Cardiac fibroblast (primary cell): ENCODE measurements at regions not wholly inside any gene's neighbourhood (a gene's known extent, or its start where the extent isn't known, plus 50 kb on each side); places are given as distances from the start of the nearest gene placed in this dataset.

Source experiments
- DNase-seq, 2 donors: peaks; one replicate each; pipeline versions ENCODE4 v3.0.0 to v3.0.0-alpha.2; 2010; ENCODE audit warnings: low read depth in 2 of 2
- H3K4me3 ChIP-seq, 2 donors: replicated peaks in 1 of 2; 1 replicate in 1 of 2; 2 replicates in 1 of 2; pipeline ENCODE4 v1.5.1; 2011; ENCODE audit warnings: low read depth in 2 of 2, low read length in 2 of 2, mild to moderate bottlenecking in 2 of 2, moderate library complexity in 1 of 2
- TF ChIP-seq, protein P1 (sequence below): IDR thresholded peaks from one replicate; pipeline ENCODE4 v1.5.1; 2011; ENCODE audit warnings: low read depth, mild to moderate bottlenecking, low read length, inconsistent platforms

DNA sequence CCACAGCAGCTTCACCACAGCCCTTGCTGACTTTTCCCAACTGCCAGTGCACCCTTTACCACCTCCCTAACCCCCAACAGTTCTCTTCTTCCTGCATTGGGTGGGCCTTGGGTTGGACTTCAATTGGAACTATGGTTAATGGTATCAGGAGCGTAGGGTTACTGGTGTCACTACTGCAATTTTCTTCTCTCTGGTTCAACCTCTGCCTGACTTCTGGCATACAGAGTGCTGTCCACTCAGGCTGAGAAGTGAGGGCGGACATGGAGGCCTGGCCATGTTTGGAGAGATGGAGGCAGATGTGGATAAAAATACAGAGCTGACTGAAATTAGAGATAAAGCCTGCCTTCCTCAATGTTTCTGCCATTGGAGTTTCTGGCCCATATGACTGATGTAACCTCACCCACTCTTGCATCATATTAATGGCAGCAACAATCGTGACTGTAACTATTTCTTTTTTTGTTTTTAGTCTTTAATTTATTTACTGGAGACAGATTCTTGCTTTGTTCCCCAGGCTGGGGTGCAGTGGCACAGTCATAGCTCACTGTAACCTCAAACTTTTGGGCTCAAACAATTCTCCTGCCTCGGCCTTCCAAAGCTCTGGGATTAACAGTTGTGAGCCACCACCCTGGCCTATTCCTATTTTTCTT lies 87.8 kb downstream of the NAV1 start:
- TF ChIP-seq, protein P1, sequence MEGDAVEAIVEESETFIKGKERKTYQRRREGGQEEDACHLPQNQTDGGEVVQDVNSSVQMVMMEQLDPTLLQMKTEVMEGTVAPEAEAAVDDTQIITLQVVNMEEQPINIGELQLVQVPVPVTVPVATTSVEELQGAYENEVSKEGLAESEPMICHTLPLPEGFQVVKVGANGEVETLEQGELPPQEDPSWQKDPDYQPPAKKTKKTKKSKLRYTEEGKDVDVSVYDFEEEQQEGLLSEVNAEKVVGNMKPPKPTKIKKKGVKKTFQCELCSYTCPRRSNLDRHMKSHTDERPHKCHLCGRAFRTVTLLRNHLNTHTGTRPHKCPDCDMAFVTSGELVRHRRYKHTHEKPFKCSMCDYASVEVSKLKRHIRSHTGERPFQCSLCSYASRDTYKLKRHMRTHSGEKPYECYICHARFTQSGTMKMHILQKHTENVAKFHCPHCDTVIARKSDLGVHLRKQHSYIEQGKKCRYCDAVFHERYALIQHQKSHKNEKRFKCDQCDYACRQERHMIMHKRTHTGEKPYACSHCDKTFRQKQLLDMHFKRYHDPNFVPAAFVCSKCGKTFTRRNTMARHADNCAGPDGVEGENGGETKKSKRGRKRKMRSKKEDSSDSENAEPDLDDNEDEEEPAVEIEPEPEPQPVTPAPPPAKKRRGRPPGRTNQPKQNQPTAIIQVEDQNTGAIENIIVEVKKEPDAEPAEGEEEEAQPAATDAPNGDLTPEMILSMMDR: no peak
- DNase-seq: peak in 1 of 2 donors; percentile 27
- H3K4me3 ChIP-seq: no peak overlapping the region

DNA sequence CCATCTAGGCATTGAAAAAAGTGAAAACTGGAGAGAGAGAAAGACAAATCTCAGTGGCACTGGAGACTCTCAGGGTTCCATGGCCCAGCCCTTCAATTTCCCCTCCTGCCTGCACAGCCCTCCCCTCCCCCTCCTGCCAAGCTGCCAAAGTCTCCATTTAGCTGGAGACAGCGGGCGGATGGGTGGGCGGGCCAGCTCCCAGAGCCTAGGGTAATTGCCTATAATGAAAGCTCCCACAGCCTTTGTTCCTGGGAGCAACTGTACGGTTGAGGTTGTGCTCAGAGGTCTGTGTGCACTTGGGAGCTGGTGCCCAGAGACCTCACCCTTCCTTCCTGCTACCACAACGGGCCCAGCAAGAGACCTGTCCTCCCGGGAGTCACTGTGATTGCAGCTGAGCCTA lies 89.6 kb downstream of the NAV1 start:
- no peak for DNase-seq
- no peak overlapping the region for H3K4me3 ChIP-seq
- TF ChIP-seq, protein P1: no peak

DNA sequence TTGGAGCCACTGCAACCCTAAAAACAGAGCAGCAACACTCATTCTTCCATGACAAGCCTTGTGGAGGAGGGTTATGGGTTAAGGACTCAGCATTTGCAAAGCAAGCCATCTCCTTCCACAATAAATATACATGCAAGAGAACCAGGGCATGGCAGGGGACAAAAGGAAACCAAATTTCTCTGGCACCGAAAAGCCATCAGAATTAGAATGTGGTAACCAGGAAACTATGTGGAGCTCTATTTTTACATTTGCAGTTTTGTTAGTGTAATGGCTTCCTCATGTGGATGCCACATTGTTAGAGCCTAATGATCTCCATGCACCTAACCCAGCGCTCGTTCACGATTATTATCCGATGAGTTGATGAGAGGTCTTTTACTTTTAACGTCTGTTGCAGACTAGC lies 91.7 kb downstream of the NAV1 start:
- TF ChIP-seq, protein P1: no peak
- DNase-seq: no peak
- no peak overlapping the region for H3K4me3 ChIP-seq

DNA sequence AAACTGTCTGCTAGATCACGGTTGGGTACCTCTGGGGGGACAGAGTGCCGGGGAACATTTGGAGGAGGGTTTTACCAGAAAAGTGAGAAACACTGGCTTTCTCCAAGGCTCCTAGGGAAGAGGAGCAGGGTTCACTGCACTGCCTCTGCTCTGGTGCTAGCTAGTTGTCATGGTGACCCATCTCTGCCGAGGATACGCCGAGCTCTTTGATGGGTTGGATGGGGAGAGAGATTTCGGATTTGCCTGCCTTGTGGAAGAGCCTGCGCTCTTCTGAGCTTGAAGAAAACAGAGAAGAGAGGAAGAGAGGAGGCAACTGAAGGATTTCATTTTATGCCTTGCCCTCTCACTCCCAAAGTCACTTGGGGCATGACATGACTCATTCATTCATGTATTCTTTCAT lies 92.1 kb downstream of the NAV1 start:
- no peak overlapping the region for H3K4me3 ChIP-seq
- DNase-seq: no peak
- TF ChIP-seq, protein P1: no peak

DNA sequence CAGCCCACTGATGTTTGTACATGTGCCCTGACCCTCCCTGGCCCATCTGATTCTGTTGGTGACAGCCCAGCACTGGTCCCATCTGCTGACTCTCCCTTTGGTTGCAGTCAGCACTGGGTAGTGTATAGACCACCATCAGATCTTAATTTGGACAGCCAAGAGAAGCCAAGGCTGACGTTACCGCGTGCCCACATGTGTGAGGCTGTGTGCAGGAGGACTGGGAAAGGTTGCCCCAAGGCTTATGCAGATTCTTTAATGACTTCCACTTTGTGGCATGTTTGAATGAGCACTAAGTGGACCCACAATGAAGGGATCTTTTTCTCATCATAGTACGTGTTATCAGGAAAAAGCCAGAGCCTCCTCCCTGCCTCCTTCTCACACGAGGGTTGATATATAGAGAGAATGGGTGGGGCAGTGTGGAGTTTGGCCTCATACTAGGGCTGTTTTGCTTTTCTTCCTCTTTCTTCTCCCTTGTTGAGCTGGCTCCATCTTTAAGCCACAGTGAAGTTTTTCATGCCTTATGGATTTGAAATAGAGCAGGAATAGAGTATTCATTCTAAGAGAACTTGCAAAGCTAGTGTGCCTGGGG lies 93.5 kb downstream of the NAV1 start:
- no peak for DNase-seq
- TF ChIP-seq, protein P1: no peak
- H3K4me3 ChIP-seq: no peak overlapping the region

DNA sequence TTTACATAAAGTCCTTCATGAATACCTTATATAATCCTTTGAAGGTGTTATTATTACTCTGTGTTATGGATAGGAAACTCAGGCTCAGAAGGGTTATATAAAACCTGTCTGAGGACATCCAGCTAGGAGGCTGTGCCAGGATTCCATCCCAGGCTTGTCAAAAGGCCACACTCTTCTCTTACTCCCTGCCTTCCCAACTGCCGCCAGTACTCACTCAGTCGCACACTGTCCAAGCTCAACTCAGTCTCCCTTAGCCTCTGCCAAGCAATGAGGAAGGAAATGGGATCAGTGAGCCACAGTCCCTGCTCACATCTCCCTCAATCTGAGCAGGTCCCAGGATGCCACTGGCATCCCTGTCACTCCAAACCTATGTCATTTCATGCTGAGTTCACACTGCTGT lies 94.4 kb downstream of the NAV1 start:
- DNase-seq: no peak
- TF ChIP-seq, protein P1: no peak
- H3K4me3 ChIP-seq: no peak overlapping the region

DNA sequence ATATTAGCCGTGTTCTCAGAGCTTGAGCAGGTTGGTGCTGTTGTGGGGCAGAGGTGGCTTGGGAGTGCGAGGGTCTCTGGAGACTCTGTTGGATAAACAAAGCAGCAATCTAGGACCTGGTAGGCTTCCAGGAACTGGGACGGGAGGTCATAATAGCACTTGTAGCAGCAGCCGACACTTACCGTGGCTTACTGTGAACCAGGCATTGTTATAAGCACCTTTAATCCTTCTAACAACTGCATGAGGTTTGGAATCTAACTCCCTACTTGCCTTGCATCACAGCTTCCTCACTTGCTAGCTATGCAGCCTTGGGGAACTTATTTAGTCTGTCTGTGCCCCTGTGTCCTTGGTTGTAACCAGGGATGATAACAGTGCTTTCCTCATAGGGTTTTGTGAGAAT lies 94.9 kb downstream of the NAV1 start:
- no peak overlapping the region for H3K4me3 ChIP-seq

More for the DNA sequence above, 94.9 kb downstream of the NAV1 start:
- TF ChIP-seq, protein P1: no peak
- peak in 1 of 2 donors; percentile 34 for DNase-seq
